ENCODE measurements at regions not wholly inside any gene's neighbourhood (a gene's known extent, or its start where the extent isn't known, plus 50 kb on each side); places are given as distances from the start of the nearest gene placed in this dataset.

- Histone ChIP-seq H3K4me3 (no peak overlapping the region), H3K9me3 (no peaks in the 10 kb centered on the region), H3K27me3 (ENCODE audit: low read depth) (no peaks in the 10 kb centered on the region), H3K4me1 (peaks cover 33% of the 10 kb centered on the region), H3K27ac (no peak overlapping the region), H3K36me3 (no peaks in the 10 kb centered on the region)
- DNase-seq, result no peak
- intact Hi-C loops (cut with DNase I), result no loop called here
- no peak for ATAC-seq
- TF ChIP-seq CTCF (IDR thresholded peaks at IDR 0.05), result no peak
Measured at GRCh38 chr6:144415835-144416237, 130.7 kb downstream of the UTRN start.

GRCh38 chr6:144416244-144416643 is 131.1 kb downstream of the UTRN start:
- ATAC-seq (no peak), DNase-seq (no peak)
- no peak overlapping the region for H3K27ac ChIP-seq
- no peaks in the 10 kb centered on the region for H3K36me3 ChIP-seq
- H3K9me3 ChIP-seq, result no peaks in the 10 kb centered on the region
- H3K4me1 ChIP-seq, result peaks cover 33% of the 10 kb centered on the region
- H3K27me3 ChIP-seq (ENCODE audit: low read depth), result no peaks in the 10 kb centered on the region
- H3K4me3 ChIP-seq, result no peak overlapping the region
- no peak for TF ChIP-seq CTCF (IDR thresholded peaks at IDR 0.05)
- intact Hi-C loops (cut with DNase I), result no loop called here

GRCh38 chr6:144416773-144417172 is 131.6 kb downstream of the UTRN start:
- H3K27me3 ChIP-seq (ENCODE audit: low read depth), result no peaks in the 10 kb centered on the region
- H3K36me3 ChIP-seq, result peaks cover 2% of the 10 kb centered on the region
- no peak for ATAC-seq
- H3K4me1 ChIP-seq, result peaks cover 30% of the 10 kb centered on the region
- intact Hi-C loops (cut with DNase I), result no loop called here
- no peaks in the 10 kb centered on the region for H3K9me3 ChIP-seq
- no peak for DNase-seq
- H3K4me3 ChIP-seq, result no peak overlapping the region
- TF ChIP-seq CTCF (IDR thresholded peaks at IDR 0.05), result no peak
- no peak overlapping the region for H3K27ac ChIP-seq

- ATAC-seq (no peak), DNase-seq (no peak)
- Histone ChIP-seq H3K27me3 (ENCODE audit: low read depth) (no peaks in the 10 kb centered on the region), H3K4me3 (no peak overlapping the region), H3K36me3 (peaks cover 11% of the 10 kb centered on the region), H3K27ac (no peak overlapping the region), H3K4me1 (peaks cover 22% of the 10 kb centered on the region), H3K9me3 (no peaks in the 10 kb centered on the region)
- no peak for TF ChIP-seq CTCF (IDR thresholded peaks at IDR 0.05)
- intact Hi-C loops (cut with DNase I), result no loop called here
Measured at GRCh38 chr6:144417681-144418080, 132.5 kb downstream of the UTRN start.

- no peak for TF ChIP-seq CTCF (IDR thresholded peaks at IDR 0.05)
- peaks cover 25% of the 10 kb centered on the region for H3K36me3 ChIP-seq
Measured at GRCh38 chr6:144418959-144419545, 133.9 kb downstream of the UTRN start.

More at GRCh38 chr6:144418959-144419545, 133.9 kb downstream of the UTRN start:
- H3K4me3 ChIP-seq, result no peak overlapping the region
- intact Hi-C loops (cut with DNase I), result no loop called here
- no peaks in the 10 kb centered on the region for H3K27me3 ChIP-seq (ENCODE audit: low read depth)
- DNase-seq, result no peak
- peaks cover 22% of the 10 kb centered on the region for H3K4me1 ChIP-seq
- H3K9me3 ChIP-seq, result no peaks in the 10 kb centered on the region
- ATAC-seq, result no peak
- H3K27ac ChIP-seq, result no peak overlapping the region
